Retina (tissue), 1 donor: ENCODE measurements at regions not wholly inside any gene's neighbourhood (a gene's known extent, or its start where the extent isn't known, plus 50 kb on each side); places are given as distances from the start of the nearest gene placed in this dataset.
"Not testable (repeated sequence)": the region's sequence is repeated elsewhere in the genome, so short reads cannot be mapped to it uniquely, and the experiment has no call there.

Experiments used
- DNase-seq: peaks from one replicate; pipeline ENCODE4 v3.0.0-alpha.2; 2016

GRCh38 chr14:34058510-34058909 lies 107.6 kb upstream of the EGLN3 start:
- no peak for DNase-seq

- DNase-seq: no peak
Observed at GRCh38 chr14:34056046-34056445, 105.2 kb upstream of the EGLN3 start.

GRCh38 chr14:34055157-34055950 lies 104.5 kb upstream of the EGLN3 start:
- DNase-seq: no peak

- DNase-seq: no peak
Observed at GRCh38 chr14:34053666-34054065, 102.8 kb upstream of the EGLN3 start.

- DNase-seq: no peak
Observed at GRCh38 chr14:34052658-34053014, 101.8 kb upstream of the EGLN3 start.

GRCh38 chr14:34051966-34052657 lies 101.2 kb upstream of the EGLN3 start:
- DNase-seq: no peak

GRCh38 chr14:34050606-34051005 lies 99.7 kb upstream of the EGLN3 start:
- no peak for DNase-seq

GRCh38 chr14:34049790-34050189 lies 98.9 kb upstream of the EGLN3 start:
- no peak for DNase-seq

- not testable (repeated sequence) for DNase-seq
Observed at GRCh38 chr14:34049187-34049586, 98.3 kb upstream of the EGLN3 start.

GRCh38 chr14:34046799-34047520 lies 96.1 kb upstream of the EGLN3 start:
- no peak for DNase-seq

GRCh38 chr14:34044666-34045306 lies 93.9 kb upstream of the EGLN3 start:
- no peak for DNase-seq

GRCh38 chr14:34044373-34044637 lies 93.4 kb upstream of the EGLN3 start:
- DNase-seq: no peak

- no peak for DNase-seq
Observed at GRCh38 chr14:34043627-34044372, 92.9 kb upstream of the EGLN3 start.

GRCh38 chr14:34041220-34041619 lies 90.3 kb upstream of the EGLN3 start:
- DNase-seq: no peak

GRCh38 chr14:34040766-34041165 lies 89.9 kb upstream of the EGLN3 start:
- DNase-seq: no peak

GRCh38 chr14:34039428-34040047 lies 88.7 kb upstream of the EGLN3 start:
- DNase-seq: no peak

- DNase-seq: no peak
Observed at GRCh38 chr14:34038358-34039057, 87.6 kb upstream of the EGLN3 start.

- DNase-seq: no peak
Observed at GRCh38 chr14:34036319-34036766, 85.5 kb upstream of the EGLN3 start.

- no peak for DNase-seq
Observed at GRCh38 chr14:34035934-34036250, 85.0 kb upstream of the EGLN3 start.

GRCh38 chr14:34035177-34035933 lies 84.5 kb upstream of the EGLN3 start:
- no peak for DNase-seq
